ENCODE measurements at regions not wholly inside any gene's neighbourhood (a gene's known extent, or its start where the extent isn't known, plus 50 kb on each side); places are given as distances from the start of the nearest gene placed in this dataset.

GRCh38 chr7:48703466-48703865, 220.9 kb upstream of the CDC14C start:
- no peak for DNase-seq (ENCODE audit: low spot score)

GRCh38 chr7:48708122-48708521, 216.2 kb upstream of the CDC14C start:
- DNase-seq (ENCODE audit: low spot score), result no peak

GRCh38 chr7:48708635-48709034, 215.7 kb upstream of the CDC14C start:
- DNase-seq (ENCODE audit: low spot score), result peak; percentile 94

- DNase-seq (ENCODE audit: low spot score), result no peak
Observed at GRCh38 chr7:48710995-48711394, 213.4 kb upstream of the CDC14C start.

GRCh38 chr7:48718731-48719378, 205.5 kb upstream of the CDC14C start:
- peak; percentile 4 for DNase-seq (ENCODE audit: low spot score)

GRCh38 chr7:48728799-48729198, 195.5 kb upstream of the CDC14C start:
- no peak for DNase-seq (ENCODE audit: low spot score)

- no peak for DNase-seq (ENCODE audit: low spot score)
Observed at GRCh38 chr7:48734695-48735406, 189.5 kb upstream of the CDC14C start.

- no peak for DNase-seq (ENCODE audit: low spot score)
Observed at GRCh38 chr7:48741545-48741944, 182.8 kb upstream of the CDC14C start.

GRCh38 chr7:48742079-48742798, 182.1 kb upstream of the CDC14C start:
- no peak for DNase-seq (ENCODE audit: low spot score)

- DNase-seq (ENCODE audit: low spot score), result no peak
Observed at GRCh38 chr7:48748081-48748833, 176.1 kb upstream of the CDC14C start.

GRCh38 chr7:48755061-48755555, 169.2 kb upstream of the CDC14C start:
- DNase-seq (ENCODE audit: low spot score), result no peak

- no peak for DNase-seq (ENCODE audit: low spot score)
Observed at GRCh38 chr7:48759431-48760080, 164.8 kb upstream of the CDC14C start.

- DNase-seq (ENCODE audit: low spot score), result no peak
Observed at GRCh38 chr7:48760528-48761265, 163.7 kb upstream of the CDC14C start.

- no peak for DNase-seq (ENCODE audit: low spot score)
Observed at GRCh38 chr7:48780862-48781261, 143.5 kb upstream of the CDC14C start.

- peak; percentile 42 for DNase-seq (ENCODE audit: low spot score)
Observed at GRCh38 chr7:48781752-48782151, 142.6 kb upstream of the CDC14C start.

GRCh38 chr7:48782511-48782910, 141.8 kb upstream of the CDC14C start:
- no peak for DNase-seq (ENCODE audit: low spot score)

GRCh38 chr7:48786951-48787350, 137.4 kb upstream of the CDC14C start:
- no peak for DNase-seq (ENCODE audit: low spot score)

GRCh38 chr7:48803250-48803649, 121.1 kb upstream of the CDC14C start:
- no peak for DNase-seq (ENCODE audit: low spot score)

- DNase-seq (ENCODE audit: low spot score), result no peak
Observed at GRCh38 chr7:48806731-48807130, 117.6 kb upstream of the CDC14C start.

- DNase-seq (ENCODE audit: low spot score), result no peak
Observed at GRCh38 chr7:48811071-48811470, 113.3 kb upstream of the CDC14C start.

- DNase-seq (ENCODE audit: low spot score), result no peak
Observed at GRCh38 chr7:48813472-48813871, 110.9 kb upstream of the CDC14C start.

All from SW480 (cell line).